Non-pigmented ciliary epithelial cell (primary cell): ENCODE measurements at regions not wholly inside any gene's neighbourhood (a gene's known extent, or its start where the extent isn't known, plus 50 kb on each side); places are given as distances from the start of the nearest gene placed in this dataset.

Source experiments
- DNase-seq: peaks from one replicate; pipeline ENCODE4 v3.0.0-alpha.2; 2010; ENCODE audit warnings: low read depth

DNA sequence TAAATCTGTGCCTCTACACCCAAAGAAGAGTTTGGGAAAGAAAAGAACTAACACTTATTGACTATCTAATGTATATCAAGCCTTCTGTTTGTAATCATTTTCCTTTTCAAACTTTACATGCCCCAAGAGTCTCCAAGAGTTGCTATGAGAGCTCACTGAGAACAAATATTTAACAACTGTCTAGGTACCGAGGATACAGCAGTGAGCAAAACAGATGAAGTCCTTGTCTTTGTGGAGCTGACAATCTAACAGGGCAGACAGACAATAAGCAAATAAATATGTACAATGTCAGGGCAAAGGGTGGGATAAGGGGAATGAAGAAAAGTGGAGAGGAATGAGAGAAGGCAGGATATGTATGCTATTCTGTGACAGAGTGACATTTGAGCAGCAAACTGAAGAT is 64.8 kb upstream of the KSR1 start:
- DNase-seq: no peak

DNA sequence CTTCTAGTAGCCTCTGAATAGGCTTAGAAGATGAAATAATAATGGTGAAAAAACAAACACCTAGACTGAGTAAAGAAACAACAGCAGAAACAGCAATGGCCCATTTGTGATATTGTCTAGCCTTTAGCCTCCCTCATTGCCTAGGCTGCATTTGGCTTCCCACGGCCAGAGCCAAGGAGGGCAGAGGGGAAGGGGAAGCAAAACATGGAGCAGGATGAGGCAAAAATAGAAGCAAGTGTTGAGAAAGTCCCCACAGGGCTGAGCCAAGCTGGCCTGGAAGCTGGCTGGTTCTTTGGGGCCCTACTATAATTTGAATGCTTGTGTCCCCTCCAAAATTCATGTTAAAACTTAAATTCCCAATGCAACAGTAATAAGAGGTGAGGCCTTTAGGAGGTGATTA is 60.2 kb upstream of the KSR1 start:
- no peak for DNase-seq

DNA sequence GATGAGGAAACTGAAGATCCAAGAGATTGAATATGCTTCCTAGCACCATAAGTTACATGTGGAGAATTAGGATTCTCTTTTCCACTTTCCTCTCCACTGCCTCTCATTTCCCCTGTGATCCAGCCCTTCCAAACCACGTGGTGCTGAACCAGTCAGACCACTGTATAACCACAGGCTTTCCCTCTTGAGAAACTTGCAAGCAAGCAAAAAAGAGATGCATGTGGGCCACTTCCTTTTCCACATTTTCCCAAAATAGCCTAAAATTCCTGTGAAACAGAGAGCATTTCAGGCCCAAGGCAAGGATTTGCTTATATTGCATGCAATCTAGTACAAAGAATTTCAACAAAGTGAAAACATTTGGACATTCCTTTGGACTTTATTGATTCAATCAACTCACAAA is 59.3 kb upstream of the KSR1 start:
- DNase-seq: no peak

GRCh38 chr17:27398691-27399090 is 57.6 kb upstream of the KSR1 start:
- no peak for DNase-seq

GRCh38 chr17:27400991-27401390 is 55.3 kb upstream of the KSR1 start:
- DNase-seq: no peak

DNA sequence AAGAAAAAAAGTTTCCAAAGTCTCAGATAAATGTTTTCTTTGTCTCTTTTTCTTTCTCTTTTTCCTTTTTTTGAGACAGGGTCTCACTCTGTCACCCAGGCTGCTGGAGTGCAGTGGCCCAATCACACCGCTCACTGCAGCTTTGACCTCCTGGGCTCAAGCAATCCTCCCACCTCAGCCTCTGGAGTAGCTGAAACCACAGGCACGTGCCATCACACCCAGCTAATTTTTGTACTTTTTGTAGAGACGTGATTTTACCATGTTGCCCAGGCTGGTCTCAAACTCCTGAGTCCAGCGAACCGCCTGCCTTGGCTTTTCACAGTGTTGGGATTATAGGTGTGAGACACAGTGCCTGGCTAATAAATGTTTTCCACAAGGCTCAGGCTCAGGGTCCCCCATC is 53.3 kb upstream of the KSR1 start:
- no peak for DNase-seq

- DNase-seq: no peak
Measured at GRCh38 chr17:27403480-27404005, 52.7 kb upstream of the KSR1 start.

GRCh38 chr17:27404676-27405075 is 51.6 kb upstream of the KSR1 start:
- DNase-seq: no peak
